ENCODE measurements at regions not wholly inside any gene's neighbourhood (a gene's known extent, or its start where the extent isn't known, plus 50 kb on each side); places are given as distances from the start of the nearest gene placed in this dataset.
"Not testable (repeated sequence)": the region's sequence is repeated elsewhere in the genome, so short reads cannot be mapped to it uniquely, and the experiment has no call there.

- TF ChIP-seq, protein P1, sequence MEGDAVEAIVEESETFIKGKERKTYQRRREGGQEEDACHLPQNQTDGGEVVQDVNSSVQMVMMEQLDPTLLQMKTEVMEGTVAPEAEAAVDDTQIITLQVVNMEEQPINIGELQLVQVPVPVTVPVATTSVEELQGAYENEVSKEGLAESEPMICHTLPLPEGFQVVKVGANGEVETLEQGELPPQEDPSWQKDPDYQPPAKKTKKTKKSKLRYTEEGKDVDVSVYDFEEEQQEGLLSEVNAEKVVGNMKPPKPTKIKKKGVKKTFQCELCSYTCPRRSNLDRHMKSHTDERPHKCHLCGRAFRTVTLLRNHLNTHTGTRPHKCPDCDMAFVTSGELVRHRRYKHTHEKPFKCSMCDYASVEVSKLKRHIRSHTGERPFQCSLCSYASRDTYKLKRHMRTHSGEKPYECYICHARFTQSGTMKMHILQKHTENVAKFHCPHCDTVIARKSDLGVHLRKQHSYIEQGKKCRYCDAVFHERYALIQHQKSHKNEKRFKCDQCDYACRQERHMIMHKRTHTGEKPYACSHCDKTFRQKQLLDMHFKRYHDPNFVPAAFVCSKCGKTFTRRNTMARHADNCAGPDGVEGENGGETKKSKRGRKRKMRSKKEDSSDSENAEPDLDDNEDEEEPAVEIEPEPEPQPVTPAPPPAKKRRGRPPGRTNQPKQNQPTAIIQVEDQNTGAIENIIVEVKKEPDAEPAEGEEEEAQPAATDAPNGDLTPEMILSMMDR (IDR thresholded peaks at IDR 0.05): not testable (repeated sequence)
- not testable (repeated sequence) for TF ChIP-seq POLR2A (IDR thresholded peaks at IDR 0.05)
Measured at GRCh38 chr4:53833302-53834003, 231.0 kb downstream of the CHIC2 start.
